Thyroid gland (tissue), 4 donors: ENCODE measurements at regions not wholly inside any gene's neighbourhood (a gene's known extent, or its start where the extent isn't known, plus 50 kb on each side); places are given as distances from the start of the nearest gene placed in this dataset.

ENCODE experiments used
- CTCF ChIP-seq, 6 experiments: fragments of 200-600 bp in 3 of 6; fragments of 450-650 bp in 3 of 6; sonication (generic) in 3 of 6; IDR thresholded peaks; one replicate each; pipeline ENCODE4 v1.5.1; 2016 to 2019; ENCODE audit warnings: antibody characterized with exemption in 6 of 6, mild to moderate bottlenecking in 2 of 6, inconsistent platforms in 1 of 6, moderate library complexity in 1 of 6
- POLR2A ChIP-seq, 2 donors: fragments of 450-650 bp; IDR thresholded peaks; one replicate each; pipeline ENCODE4 v1.6.1; 2017; ENCODE audit warnings: antibody characterized with exemption in 2 of 2, mild to moderate bottlenecking in 2 of 2, moderate library complexity in 1 of 2

DNA sequence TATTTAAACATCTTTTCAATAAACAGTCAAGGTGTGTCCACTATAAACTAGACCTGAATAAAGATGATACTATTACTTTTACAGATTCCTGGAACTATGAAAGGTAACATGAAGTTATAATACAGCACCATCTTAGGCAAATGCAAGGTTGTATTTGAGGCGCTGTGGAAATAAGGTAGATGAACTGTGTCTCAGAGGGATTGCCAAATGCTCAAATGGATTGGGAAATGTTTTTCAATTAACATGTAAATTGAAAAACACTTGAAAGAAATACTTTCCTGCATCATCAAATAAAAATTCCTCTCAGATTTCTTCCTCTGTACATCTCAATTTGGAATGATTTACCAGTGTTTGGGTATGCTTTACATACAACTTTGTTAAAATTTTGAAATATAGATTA lies 139.4 kb downstream of the DKK1 start:
- no peak for TF ChIP-seq CTCF (IDR thresholded peaks at IDR 0.05)
- no peak for TF ChIP-seq POLR2A (IDR thresholded peaks at IDR 0.05)
